HuH-7.5 (cell line): ENCODE measurements at regions not wholly inside any gene's neighbourhood (a gene's known extent, or its start where the extent isn't known, plus 50 kb on each side); places are given as distances from the start of the nearest gene placed in this dataset.

Source experiments
- DNase-seq: peaks from one replicate; pipeline ENCODE4 v3.0.0; 2011; ENCODE audit warnings: low spot score

- no peak for DNase-seq
These were observed 319.1 kb downstream of the GPATCH2 start for GRCh38 chr1:217311766-217312165.

DNA sequence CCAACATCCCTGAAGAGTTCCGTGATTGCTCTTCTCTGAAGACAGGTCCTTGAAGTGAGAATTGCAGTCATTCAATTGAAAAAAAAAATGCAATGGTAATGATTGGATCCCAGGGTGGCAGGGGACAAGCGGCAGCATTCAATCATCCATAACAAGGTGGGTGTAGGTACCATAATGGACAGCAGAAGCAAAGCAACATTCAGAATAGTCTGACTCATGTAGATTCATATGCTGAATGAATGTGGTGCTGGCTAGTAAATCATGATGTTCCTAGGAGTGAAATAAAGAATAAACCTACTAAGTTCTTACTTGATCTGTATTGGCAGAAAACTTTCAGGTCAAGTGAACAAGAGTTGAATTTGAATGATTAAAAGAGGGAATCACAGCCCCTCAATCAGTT lies 319.6 kb downstream of the GPATCH2 start:
- DNase-seq, result no peak

GRCh38 chr1:217281332-217281731 lies 349.6 kb downstream of the GPATCH2 start:
- DNase-seq, result no peak

GRCh38 chr1:217275655-217276398 lies 355.1 kb downstream of the GPATCH2 start:
- DNase-seq, result no peak

DNA sequence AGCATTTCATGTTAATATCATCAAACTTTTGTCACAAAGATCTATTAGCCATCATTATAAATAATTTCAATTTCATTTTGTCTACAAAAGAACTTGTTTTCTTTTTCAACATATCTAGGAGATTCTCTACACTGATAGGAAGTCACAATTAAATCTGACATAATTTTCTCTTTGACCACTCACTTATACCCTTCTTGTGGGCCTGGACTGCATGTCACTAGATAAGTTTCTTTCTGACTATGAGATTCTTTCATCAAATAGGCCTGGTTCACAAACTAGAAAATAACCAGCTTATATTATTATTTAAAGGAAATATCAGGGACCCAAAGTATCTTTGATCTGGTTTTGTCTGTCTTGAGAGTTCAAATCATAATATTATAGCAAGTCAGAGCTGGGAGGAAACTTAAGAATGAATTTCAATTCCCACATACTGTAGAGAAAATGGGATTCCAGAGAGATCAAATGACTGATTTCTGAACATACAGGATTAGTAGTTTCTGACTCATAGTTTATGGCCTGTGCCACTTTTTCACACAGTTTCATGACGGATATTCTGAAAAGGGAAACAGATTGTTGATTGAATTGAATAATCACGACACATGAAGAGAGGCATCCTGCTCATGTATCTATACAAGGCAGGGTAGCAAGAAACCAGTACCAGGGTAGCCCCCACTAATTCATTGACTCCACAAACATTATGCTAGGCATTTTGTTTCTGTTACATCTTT lies 355.8 kb downstream of the GPATCH2 start:
- DNase-seq, result no peak

DNA sequence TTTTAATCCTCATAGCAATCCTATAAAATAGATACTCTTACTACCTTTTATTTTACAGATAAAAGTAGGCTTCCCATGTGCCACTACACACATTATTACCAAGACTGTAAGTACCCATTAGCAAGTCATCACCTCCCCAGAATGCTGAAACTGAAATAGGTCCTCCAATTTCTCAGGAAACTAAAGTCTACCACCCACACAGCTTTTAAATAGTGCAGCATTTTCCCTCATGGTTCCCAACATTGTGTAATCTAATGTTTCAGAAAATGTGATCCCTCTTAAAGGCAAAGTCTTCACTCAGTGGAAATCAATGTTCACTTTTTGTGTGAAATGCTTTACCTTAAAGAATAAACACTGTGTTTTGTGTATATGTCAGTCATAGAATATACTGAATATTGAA lies 356.5 kb downstream of the GPATCH2 start:
- DNase-seq, result no peak

DNA sequence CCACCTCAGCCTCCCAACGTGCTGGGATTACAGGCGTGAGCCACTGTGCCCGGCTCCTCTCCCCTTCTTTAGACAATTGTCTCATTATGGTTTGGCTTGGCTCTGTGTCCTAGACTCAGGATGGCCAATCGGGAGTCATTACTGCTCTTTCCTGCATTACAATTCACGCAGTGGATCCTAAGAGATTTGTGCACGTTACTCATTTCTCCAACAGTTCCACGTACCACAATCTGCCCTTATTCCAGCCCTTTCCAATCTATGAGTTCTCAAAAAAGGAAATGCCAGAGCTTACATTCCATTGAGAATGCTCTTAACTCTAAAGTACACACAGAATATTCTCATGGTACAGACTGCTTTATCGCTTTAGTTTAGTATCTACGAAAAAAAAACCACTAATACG lies 357.0 kb downstream of the GPATCH2 start:
- no peak for DNase-seq

- no peak for DNase-seq
These were observed 358.5 kb downstream of the GPATCH2 start for GRCh38 chr1:217272385-217272784.

DNA sequence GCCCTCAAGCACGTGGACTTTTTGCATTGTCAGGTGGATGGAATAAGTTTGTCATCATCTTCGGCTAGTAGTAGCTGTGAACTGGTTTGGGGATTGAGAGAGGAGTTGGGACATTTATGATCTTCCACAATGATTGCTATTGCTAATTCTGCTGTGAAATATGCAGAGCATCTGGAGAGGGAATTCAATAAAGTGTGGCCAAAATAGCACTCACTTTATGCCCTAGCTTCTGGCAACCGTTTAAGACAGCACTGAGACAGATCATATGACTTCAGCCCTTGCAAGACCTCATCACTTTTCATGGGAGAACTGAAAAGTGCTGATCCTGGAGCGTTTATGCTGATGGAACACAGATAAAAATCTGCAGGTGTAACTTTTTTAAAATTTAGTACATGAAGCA lies 360.8 kb downstream of the GPATCH2 start:
- DNase-seq, result no peak

- DNase-seq, result no peak
These were observed 362.8 kb downstream of the GPATCH2 start for GRCh38 chr1:217268058-217268457.

DNA sequence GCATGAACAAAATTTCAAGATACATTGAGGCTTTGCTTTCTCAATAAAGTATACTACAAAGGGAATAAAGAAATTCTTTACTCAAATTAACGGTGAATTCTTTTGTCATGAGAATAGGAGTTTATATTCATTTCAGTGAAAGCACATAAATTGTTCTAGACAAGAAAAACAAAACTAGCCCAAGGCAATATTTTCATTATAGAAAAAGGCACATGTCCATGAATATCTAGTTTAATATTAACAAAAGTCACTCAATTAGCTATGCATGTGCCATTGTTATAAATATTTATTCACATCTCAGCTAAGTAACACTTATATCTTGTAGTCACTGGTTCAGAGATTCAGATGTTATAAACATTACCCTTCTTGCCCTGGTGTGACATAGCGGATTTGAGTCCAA lies 369.3 kb downstream of the GPATCH2 start:
- no peak for DNase-seq

GRCh38 chr1:217260676-217261075 lies 370.2 kb downstream of the GPATCH2 start:
- no peak for DNase-seq

- no peak for DNase-seq
These were observed 376.9 kb downstream of the GPATCH2 start for GRCh38 chr1:217253985-217254384.

GRCh38 chr1:217253351-217253750 lies 377.5 kb downstream of the GPATCH2 start:
- no peak for DNase-seq

DNA sequence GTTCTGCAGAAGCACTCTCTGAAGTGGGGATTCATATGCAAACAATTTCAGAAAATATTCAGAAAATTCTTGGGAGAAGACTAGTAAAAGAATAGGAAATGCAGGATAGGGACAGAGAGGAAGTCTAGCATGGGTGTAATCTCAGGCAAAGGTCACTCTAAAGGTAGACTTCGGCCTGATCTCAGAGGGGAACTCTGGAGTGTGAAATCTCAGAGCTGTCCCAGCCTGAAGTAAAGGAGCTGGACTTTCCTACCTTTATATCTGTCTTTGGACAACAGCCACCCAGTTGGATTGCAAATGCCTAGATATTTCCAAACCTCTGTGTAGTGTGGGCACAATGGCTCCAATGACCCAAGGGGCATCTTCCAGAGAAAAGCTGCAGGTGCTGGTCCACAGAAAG lies 379.8 kb downstream of the GPATCH2 start:
- DNase-seq, result no peak

DNA sequence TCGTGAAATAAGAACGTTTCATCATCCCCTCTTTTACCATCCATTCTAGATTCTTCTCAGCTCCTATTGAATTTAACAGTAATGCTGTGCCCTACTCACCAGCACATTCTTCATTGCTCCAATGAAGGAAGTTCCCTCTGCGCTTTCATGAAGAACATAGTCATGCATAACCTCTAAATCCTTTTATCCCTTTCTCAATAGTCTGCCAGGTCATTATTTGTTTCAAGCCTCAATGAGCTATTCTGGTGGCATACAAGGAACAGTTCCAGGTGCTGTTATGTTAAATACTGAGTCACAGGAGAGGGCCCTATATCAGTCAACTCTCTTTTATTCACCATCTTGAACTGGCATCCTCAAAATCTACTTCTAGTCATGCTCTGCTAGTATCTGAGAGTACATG lies 381.0 kb downstream of the GPATCH2 start:
- DNase-seq, result no peak

DNA sequence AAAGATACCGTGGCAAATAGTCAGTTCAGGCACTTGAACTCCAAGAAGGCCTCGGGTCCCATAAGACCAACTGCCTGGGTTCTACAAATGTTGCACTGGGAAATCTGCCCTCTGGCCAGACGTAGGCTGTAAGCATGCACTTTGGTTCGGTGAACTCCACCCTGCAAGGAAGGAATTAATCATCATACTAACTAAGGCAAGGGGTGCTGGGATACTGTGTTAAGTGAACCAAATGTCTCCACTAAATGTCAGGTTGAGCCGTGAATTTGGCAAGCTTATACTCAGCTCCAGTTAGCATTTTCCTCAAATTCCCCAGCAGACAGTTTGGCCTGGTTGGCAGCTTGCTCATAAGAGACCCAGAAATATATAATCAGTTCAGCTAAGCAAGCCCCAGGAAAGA lies 385.9 kb downstream of the GPATCH2 start:
- no peak for DNase-seq

GRCh38 chr1:217240656-217241055 lies 390.2 kb downstream of the GPATCH2 start:
- no peak for DNase-seq

DNA sequence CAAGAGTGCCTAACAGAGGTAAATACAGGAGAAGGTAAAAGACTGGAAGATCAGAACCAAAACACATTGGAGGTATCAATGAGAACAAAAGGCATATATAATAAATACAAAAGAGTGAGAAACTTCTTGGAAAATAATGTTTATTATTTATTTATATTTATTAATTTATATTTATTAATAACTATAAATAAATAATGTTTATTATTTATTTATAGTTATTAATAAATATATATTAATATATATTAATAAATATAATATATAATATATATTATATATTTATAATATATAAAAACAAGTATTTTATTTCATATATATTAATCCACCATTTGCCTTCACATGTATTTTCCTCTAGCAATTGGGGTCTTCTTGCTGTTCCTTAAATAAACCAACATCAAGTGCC lies 391.9 kb downstream of the GPATCH2 start:
- no peak for DNase-seq

- DNase-seq, result no peak
These were observed 400.5 kb downstream of the GPATCH2 start for GRCh38 chr1:217230412-217230811.

DNA sequence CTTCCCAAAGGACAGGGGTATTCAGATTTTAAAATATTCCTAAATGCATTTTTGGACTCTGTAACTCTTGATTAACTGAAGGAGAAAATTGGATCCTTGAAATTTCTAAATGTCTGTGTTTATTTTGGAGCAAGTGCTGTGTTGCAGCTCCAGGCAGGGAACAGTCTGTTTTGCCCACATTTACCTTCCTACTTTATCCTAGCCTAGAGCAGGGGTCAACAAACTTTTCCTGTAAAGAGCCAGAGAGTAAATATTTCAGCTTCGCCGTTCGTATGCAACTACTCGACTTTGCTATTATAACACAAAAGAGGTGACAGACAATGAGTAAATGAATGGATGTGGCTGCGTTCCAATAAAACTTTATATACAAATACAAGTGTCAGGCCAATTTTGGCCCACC lies 402.2 kb downstream of the GPATCH2 start:
- DNase-seq, result no peak

DNA sequence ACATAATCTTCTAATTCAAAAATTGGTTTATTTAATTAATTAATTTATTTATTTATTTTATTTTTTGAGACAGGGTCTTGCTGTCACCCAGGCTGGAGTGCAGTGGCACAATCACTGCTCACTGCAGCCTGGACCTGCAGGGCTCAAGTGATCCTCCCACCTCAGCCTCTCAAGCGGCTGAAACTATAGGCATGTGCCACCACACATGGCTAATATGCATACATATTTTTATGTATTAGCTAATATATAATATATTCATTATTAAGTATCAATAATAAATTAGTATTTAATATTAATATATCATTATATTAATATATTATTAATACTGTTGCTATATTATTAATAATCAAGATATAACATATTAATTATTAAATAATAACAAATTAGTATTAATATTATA lies 406.7 kb downstream of the GPATCH2 start:
- no peak for DNase-seq

DNA sequence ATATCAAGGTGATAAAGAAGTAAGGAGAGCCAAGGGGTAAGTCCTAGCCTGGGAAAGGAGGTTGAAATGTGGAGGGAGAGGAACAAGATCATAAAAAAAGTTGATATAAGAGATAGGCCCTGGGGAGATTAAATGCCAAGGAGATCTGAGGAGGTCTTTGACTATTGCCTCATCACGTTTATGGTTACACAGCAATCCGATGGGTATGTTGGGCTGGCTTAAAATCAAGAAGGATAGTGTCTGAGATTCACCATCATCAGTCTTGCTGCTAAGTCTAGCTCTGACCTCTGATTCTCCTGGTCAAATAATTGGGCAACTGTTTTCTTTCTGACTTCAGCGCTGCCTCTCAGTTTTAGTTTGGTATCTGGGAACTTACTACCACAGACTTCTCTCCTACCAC lies 416.3 kb downstream of the GPATCH2 start:
- no peak for DNase-seq

DNA sequence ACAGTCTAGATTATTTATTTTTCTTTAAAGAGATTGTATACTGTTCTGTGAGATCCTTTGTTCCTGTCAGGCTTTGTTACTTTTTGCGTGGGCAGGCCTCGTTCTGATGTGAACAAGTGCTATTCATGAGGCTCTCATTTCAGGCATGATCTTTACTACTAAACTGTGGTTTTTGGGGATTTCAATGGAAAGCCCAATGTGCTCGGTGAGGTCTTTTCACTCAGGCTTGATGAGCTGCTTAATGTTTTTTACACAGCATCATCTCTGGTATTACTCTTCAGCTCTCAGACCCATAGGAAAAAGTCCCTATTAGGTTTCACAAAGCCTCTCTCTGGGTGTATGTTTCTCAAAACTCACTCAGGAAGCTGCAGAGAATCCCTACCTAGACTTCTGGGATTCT lies 419.4 kb downstream of the GPATCH2 start:
- no peak for DNase-seq
